ENCODE measurements at regions not wholly inside any gene's neighbourhood (a gene's known extent, or its start where the extent isn't known, plus 50 kb on each side); places are given as distances from the start of the nearest gene placed in this dataset.

- Histone ChIP-seq H3K9ac (ENCODE audit: low read length) (no peak overlapping the region), H3K4me3 (ENCODE audit: low read length) (no peak overlapping the region), H3K27ac (ENCODE audit: low read depth, low read length) (no peak overlapping the region), H3K36me3 (ENCODE audit: control insufficient read depth, insufficient read depth, low read length) (no peaks in the 10 kb centered on the region), H3K27me3 (ENCODE audit: control insufficient read depth, insufficient read depth, low read length) (no peaks in the 10 kb centered on the region), H3K4me1 (ENCODE audit: control insufficient read depth, insufficient read depth, low read length) (no peaks in the 10 kb centered on the region)
Observed at GRCh38 chr20:16955971-16956370, 207.8 kb downstream of the OTOR start.

DNA sequence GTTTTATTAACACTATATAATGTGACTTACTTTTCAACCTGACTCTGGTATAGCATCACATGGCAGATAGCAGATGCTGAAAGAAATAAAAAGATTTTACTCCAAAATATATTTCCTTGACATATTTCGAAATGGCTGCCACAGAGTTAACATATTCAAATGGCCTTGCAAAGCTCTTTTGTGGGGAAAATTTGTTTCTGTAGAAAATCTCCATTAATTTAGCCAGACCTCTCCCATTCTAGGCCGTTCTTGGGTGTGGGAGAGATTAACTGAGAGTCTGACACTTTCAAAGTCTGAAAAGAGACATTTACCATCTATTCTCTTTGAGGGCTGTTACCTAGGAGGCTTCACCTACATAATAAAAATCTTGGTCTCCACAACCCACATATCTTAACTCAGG, 217.2 kb downstream of the OTOR start:
- no peaks in the 10 kb centered on the region for H3K27me3 ChIP-seq (ENCODE audit: control insufficient read depth, insufficient read depth, low read length)
- H3K36me3 ChIP-seq (ENCODE audit: control insufficient read depth, insufficient read depth, low read length), result no peaks in the 10 kb centered on the region
- no peaks in the 10 kb centered on the region for H3K4me1 ChIP-seq (ENCODE audit: control insufficient read depth, insufficient read depth, low read length)
- no peak overlapping the region for H3K4me3 ChIP-seq (ENCODE audit: low read length)
- no peak overlapping the region for H3K9ac ChIP-seq (ENCODE audit: low read length)
- H3K27ac ChIP-seq (ENCODE audit: low read depth, low read length), result no peak overlapping the region

DNA sequence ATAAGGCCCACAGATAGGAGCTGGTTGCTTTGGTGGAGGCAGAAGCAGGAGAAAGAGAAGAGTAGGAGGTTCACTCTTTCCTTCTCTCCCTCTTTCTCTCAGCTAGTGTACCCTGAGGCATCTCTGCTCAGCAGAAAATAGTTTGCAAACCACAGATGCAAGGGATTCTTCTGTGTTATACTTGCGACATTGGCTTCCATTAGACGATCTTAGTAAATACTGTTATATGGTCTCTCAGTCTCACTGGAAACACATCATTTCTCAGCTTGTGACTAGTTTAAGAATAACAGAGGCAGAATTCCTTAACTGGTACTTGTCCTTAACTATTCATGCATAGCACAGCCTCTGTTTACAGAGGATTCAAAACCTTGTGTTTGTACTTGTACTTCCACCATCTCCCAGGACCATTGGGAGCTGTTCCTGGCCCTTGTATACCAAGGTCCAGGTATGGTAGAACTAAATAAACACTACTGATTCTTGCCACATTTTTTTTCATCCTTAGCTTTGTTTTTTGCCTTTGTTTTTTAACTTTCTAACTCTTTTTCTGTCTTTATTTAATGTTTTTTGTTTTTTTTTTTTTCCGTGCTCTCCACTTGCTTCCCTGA, 218.2 kb downstream of the OTOR start:
- H3K4me1 ChIP-seq (ENCODE audit: control insufficient read depth, insufficient read depth, low read length), result no peaks in the 10 kb centered on the region
- no peak overlapping the region for H3K4me3 ChIP-seq (ENCODE audit: low read length)
- no peak overlapping the region for H3K27ac ChIP-seq (ENCODE audit: low read depth, low read length)
- no peaks in the 10 kb centered on the region for H3K27me3 ChIP-seq (ENCODE audit: control insufficient read depth, insufficient read depth, low read length)
- no peak overlapping the region for H3K9ac ChIP-seq (ENCODE audit: low read length)
- H3K36me3 ChIP-seq (ENCODE audit: control insufficient read depth, insufficient read depth, low read length), result no peaks in the 10 kb centered on the region

GRCh38 chr20:16968099-16968498, 219.9 kb downstream of the OTOR start:
- Histone ChIP-seq H3K4me1 (ENCODE audit: control insufficient read depth, insufficient read depth, low read length) (no peaks in the 10 kb centered on the region), H3K4me3 (ENCODE audit: low read length) (no peak overlapping the region), H3K27me3 (ENCODE audit: control insufficient read depth, insufficient read depth, low read length) (no peaks in the 10 kb centered on the region), H3K27ac (ENCODE audit: low read depth, low read length) (no peak overlapping the region), H3K9ac (ENCODE audit: low read length) (no peak overlapping the region), H3K36me3 (ENCODE audit: control insufficient read depth, insufficient read depth, low read length) (no peaks in the 10 kb centered on the region)

DNA sequence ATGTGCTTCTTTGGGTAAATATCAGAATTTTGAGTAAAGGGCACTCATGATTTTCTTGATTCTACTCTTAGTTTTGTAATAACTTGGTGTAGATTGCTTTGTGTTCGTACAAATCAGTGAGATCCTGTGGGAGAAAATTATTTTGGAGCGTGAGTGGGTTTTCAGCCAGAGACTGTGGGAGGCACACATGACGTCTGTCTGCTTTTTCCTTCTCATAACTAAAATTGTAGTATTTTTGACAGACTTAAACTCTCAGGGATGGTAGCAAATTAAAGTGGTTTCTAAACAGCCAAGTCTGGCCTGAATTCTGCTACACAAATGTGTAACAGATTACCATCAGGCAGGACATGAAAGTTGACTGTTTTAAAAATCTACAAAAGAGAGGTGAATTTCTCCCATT, 222.6 kb downstream of the OTOR start:
- Histone ChIP-seq H3K27me3 (ENCODE audit: control insufficient read depth, insufficient read depth, low read length) (no peaks in the 10 kb centered on the region), H3K27ac (ENCODE audit: low read depth, low read length) (no peak overlapping the region), H3K9ac (ENCODE audit: low read length) (no peak overlapping the region), H3K4me3 (ENCODE audit: low read length) (no peak overlapping the region), H3K4me1 (ENCODE audit: control insufficient read depth, insufficient read depth, low read length) (no peaks in the 10 kb centered on the region), H3K36me3 (ENCODE audit: control insufficient read depth, insufficient read depth, low read length) (no peaks in the 10 kb centered on the region)

DNA sequence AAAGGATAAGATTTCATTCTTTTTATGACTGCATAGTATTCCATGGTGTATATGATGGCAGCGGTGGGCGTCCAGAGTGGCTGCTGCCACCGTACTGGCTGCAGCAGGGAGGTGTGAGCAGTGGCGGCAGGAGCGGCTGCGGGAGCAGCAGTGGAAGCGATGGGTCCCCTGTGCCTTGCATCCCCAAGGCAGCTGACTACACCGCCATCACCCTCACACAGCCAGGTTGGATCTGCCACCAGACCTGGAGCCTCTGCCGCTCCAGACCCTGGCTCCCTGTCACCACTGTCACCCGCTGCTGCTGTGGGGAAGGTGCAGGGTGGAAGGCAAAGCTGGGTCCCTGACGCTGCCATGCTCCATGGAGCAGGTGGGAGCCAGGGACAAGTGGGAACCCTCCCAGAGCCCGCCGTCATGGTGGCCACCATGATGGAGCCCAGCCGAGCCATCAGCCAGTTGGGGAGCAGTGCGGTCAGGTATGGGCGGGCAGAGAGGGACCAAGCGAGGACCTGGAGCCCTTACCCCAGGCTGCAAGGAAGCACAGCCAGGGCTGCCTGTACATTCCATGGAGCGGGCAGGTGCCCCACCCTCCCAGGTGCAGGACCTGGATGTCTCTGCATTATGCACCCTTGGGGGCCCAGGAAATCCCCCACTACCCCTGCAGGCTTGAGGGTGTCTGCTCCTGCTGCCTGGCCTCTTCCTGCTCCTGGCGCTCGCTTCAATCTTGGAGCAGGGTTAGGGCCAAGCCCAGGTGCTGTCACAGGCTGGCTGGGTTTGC, 226.1 kb downstream of the OTOR start:
- no peak overlapping the region for H3K27ac ChIP-seq (ENCODE audit: low read depth, low read length)
- H3K27me3 ChIP-seq (ENCODE audit: control insufficient read depth, insufficient read depth, low read length), result no peaks in the 10 kb centered on the region
- no peaks in the 10 kb centered on the region for H3K4me1 ChIP-seq (ENCODE audit: control insufficient read depth, insufficient read depth, low read length)
- no peak overlapping the region for H3K9ac ChIP-seq (ENCODE audit: low read length)
- no peak overlapping the region for H3K4me3 ChIP-seq (ENCODE audit: low read length)
- no peaks in the 10 kb centered on the region for H3K36me3 ChIP-seq (ENCODE audit: control insufficient read depth, insufficient read depth, low read length)

GRCh38 chr20:16974855-16975162, 226.7 kb downstream of the OTOR start:
- H3K27me3 ChIP-seq (ENCODE audit: control insufficient read depth, insufficient read depth, low read length), result no peaks in the 10 kb centered on the region

DNA sequence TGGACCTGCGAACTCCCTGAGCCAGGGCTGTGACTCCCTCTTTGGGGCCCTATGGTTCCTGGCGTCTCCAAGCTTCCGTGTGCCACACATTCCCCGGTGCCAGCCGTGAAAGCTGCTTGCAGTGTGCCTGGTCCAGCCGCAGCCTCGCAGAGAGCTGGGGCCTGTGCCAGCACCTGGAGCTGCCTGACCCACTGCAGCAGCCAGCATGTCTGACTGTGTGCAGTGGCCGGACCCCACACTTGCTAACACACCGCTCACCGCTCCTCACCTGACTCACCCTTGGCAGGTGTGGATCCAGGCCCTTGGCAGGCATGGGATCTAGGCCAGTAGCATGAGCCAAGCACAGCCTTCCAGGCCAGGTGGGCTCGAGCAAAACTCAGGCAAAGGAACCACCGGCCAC, 227.5 kb downstream of the OTOR start:
- no peak overlapping the region for H3K4me3 ChIP-seq (ENCODE audit: low read length)
- no peak overlapping the region for H3K27ac ChIP-seq (ENCODE audit: low read depth, low read length)
- H3K4me1 ChIP-seq (ENCODE audit: control insufficient read depth, insufficient read depth, low read length), result no peaks in the 10 kb centered on the region
- no peak overlapping the region for H3K9ac ChIP-seq (ENCODE audit: low read length)
- H3K27me3 ChIP-seq (ENCODE audit: control insufficient read depth, insufficient read depth, low read length), result no peaks in the 10 kb centered on the region
- no peaks in the 10 kb centered on the region for H3K36me3 ChIP-seq (ENCODE audit: control insufficient read depth, insufficient read depth, low read length)

More at GRCh38 chr20:16974855-16975162, 226.7 kb downstream of the OTOR start:
- no peak overlapping the region for H3K9ac ChIP-seq (ENCODE audit: low read length)
- H3K27ac ChIP-seq (ENCODE audit: low read depth, low read length), result no peak overlapping the region
- no peaks in the 10 kb centered on the region for H3K36me3 ChIP-seq (ENCODE audit: control insufficient read depth, insufficient read depth, low read length)
- no peak overlapping the region for H3K4me3 ChIP-seq (ENCODE audit: low read length)
- H3K4me1 ChIP-seq (ENCODE audit: control insufficient read depth, insufficient read depth, low read length), result no peaks in the 10 kb centered on the region

- H3K4me1 ChIP-seq (ENCODE audit: control insufficient read depth, insufficient read depth, low read length), result no peaks in the 10 kb centered on the region
- H3K36me3 ChIP-seq (ENCODE audit: control insufficient read depth, insufficient read depth, low read length), result no peaks in the 10 kb centered on the region
- no peak overlapping the region for H3K9ac ChIP-seq (ENCODE audit: low read length)
- H3K27ac ChIP-seq (ENCODE audit: low read depth, low read length), result no peak overlapping the region
- no peaks in the 10 kb centered on the region for H3K27me3 ChIP-seq (ENCODE audit: control insufficient read depth, insufficient read depth, low read length)
- no peak overlapping the region for H3K4me3 ChIP-seq (ENCODE audit: low read length)
Observed at GRCh38 chr20:16978497-16978896, 230.3 kb downstream of the OTOR start.

GRCh38 chr20:16982091-16982726, 234.1 kb downstream of the OTOR start:
- H3K36me3 ChIP-seq (ENCODE audit: control insufficient read depth, insufficient read depth, low read length), result no peaks in the 10 kb centered on the region
- no peaks in the 10 kb centered on the region for H3K4me1 ChIP-seq (ENCODE audit: control insufficient read depth, insufficient read depth, low read length)
- H3K27me3 ChIP-seq (ENCODE audit: control insufficient read depth, insufficient read depth, low read length), result no peaks in the 10 kb centered on the region
- no peak overlapping the region for H3K4me3 ChIP-seq (ENCODE audit: low read length)
- H3K27ac ChIP-seq (ENCODE audit: low read depth, low read length), result no peak overlapping the region
- no peak overlapping the region for H3K9ac ChIP-seq (ENCODE audit: low read length)

GRCh38 chr20:16984481-16984880, 236.3 kb downstream of the OTOR start:
- Histone ChIP-seq H3K4me1 (ENCODE audit: control insufficient read depth, insufficient read depth, low read length) (no peaks in the 10 kb centered on the region), H3K27me3 (ENCODE audit: control insufficient read depth, insufficient read depth, low read length) (no peaks in the 10 kb centered on the region), H3K36me3 (ENCODE audit: control insufficient read depth, insufficient read depth, low read length) (no peaks in the 10 kb centered on the region), H3K4me3 (ENCODE audit: low read length) (no peak overlapping the region), H3K9ac (ENCODE audit: low read length) (no peak overlapping the region), H3K27ac (ENCODE audit: low read depth, low read length) (no peak overlapping the region)

- Histone ChIP-seq H3K36me3 (ENCODE audit: control insufficient read depth, insufficient read depth, low read length) (no peaks in the 10 kb centered on the region), H3K4me1 (ENCODE audit: control insufficient read depth, insufficient read depth, low read length) (no peaks in the 10 kb centered on the region), H3K27ac (ENCODE audit: low read depth, low read length) (no peak overlapping the region), H3K4me3 (ENCODE audit: low read length) (no peak overlapping the region), H3K9ac (ENCODE audit: low read length) (no peak overlapping the region), H3K27me3 (ENCODE audit: control insufficient read depth, insufficient read depth, low read length) (no peaks in the 10 kb centered on the region)
Observed at GRCh38 chr20:17003170-17003870, 223.5 kb upstream of the PCSK2 start.

All from rectal smooth muscle tissue (tissue), 1 donor.